ENCODE measurements at regions not wholly inside any gene's neighbourhood (a gene's known extent, or its start where the extent isn't known, plus 50 kb on each side); places are given as distances from the start of the nearest gene placed in this dataset.

- Histone ChIP-seq H2BK5ac (ENCODE audit: insufficient read length, low read length) (no peak overlapping the region), H4K8ac (replicated peaks; ENCODE audit: insufficient read length, low read depth, low read length) (no peak overlapping the region), H3K27me3 (ENCODE audit: insufficient read depth, low read length) (no peaks in the 10 kb centered on the region), H3K4ac (ENCODE audit: low read depth, low read length) (no peak overlapping the region), H3K79me1 (ENCODE audit: insufficient read depth, low read depth, low read length, poor library complexity, severe bottlenecking) (no peaks in the 10 kb centered on the region), H2BK12ac (ENCODE audit: insufficient read length, low read depth, low read length) (no peak overlapping the region), H3K23me2 (ENCODE audit: insufficient read length, low read depth, low read length, poor library complexity, severe bottlenecking) (no peaks in the 10 kb centered on the region), H2BK15ac (ENCODE audit: low read depth, low read length) (no peak overlapping the region), H3K56ac (ENCODE audit: insufficient read length, low read depth, low read length) (no peak overlapping the region), H3K4me1 (ENCODE audit: insufficient read depth, low read length) (no peaks in the 10 kb centered on the region), H3K9ac (ENCODE audit: extremely low read depth, insufficient read length, low read length) (no peak overlapping the region), H2BK120ac (ENCODE audit: low read depth, low read length, poor library complexity, severe bottlenecking) (no peak overlapping the region), H2AK5ac (ENCODE audit: insufficient read length, low read length) (no peak overlapping the region), H3K27ac (ENCODE audit: insufficient read length, low read depth, low read length) (no peak overlapping the region), H3K4me2 (ENCODE audit: insufficient read depth, insufficient read length, low read length) (no peak overlapping the region), H2BK20ac (ENCODE audit: low read depth, low read length, poor library complexity, severe bottlenecking) (no peak overlapping the region), H4K20me1 (ENCODE audit: control insufficient read depth, insufficient read depth, insufficient read length) (no peaks in the 10 kb centered on the region), H3K79me2 (ENCODE audit: insufficient read depth, low read length) (no peaks in the 10 kb centered on the region), H3K18ac (ENCODE audit: insufficient read length, low read depth, low read length) (no peak overlapping the region), H3K9me3 (ENCODE audit: control insufficient read depth, low read depth, low read length) (no peaks in the 10 kb centered on the region), H4K5ac (ENCODE audit: insufficient read length, low read depth, low read length) (no peak overlapping the region), H3K14ac (ENCODE audit: insufficient read depth, low read length) (no peak overlapping the region), H4K91ac (ENCODE audit: insufficient read length, low read depth, low read length) (no peak overlapping the region), H2AFZ (ENCODE audit: low read length) (no peak overlapping the region), H3T11ph (ENCODE audit: low read length) (no peak overlapping the region), H3K23ac (ENCODE audit: insufficient read length, low read depth, low read length) (no peak overlapping the region)
- H3K4me3 Mint-ChIP-seq = no peak overlapping the region
- no peak overlapping the region for H3K27ac Mint-ChIP-seq
- no peaks in the 10 kb centered on the region for H3K36me3 Mint-ChIP-seq (ENCODE audit: insufficient read depth in 1 of 3, low read depth in 3 of 3)
- H3K27me3 Mint-ChIP-seq (ENCODE audit: low read depth) = peaks cover 2% of the 10 kb centered on the region
- TF ChIP-seq CTCF (conservative IDR thresholded peaks at IDR 0.05) = no peak
- no CpG with 5 or more reads among the region's 2 CpGs for WGBS (ENCODE audit: extremely low coverage, insufficient read length, low lambda C conversion rate)
- DNase-seq = no peak
- peaks cover 0 to 8% of the 10 kb centered on the region in 2 experiments; a peak in 2 of 4 replicates for H3K4me1 Mint-ChIP-seq
- H3K9me3 Mint-ChIP-seq = no peaks in the 10 kb centered on the region
These were observed 98.8 kb upstream of the SERP2 start for GRCh38 chr13:44274771-44275205.

Measured in H9 (cell line).